ENCODE measurements at regions not wholly inside any gene's neighbourhood (a gene's known extent, or its start where the extent isn't known, plus 50 kb on each side); places are given as distances from the start of the nearest gene placed in this dataset.

- DNase-seq (ENCODE audit: low spot score) = no peak
- TF ChIP-seq CTCF (conservative IDR thresholded peaks at IDR 0.05; ENCODE audit: low read depth, low read length) = no peak
- no peak for TF ChIP-seq EZH2 (IDR thresholded peaks at IDR 0.05; ENCODE audit: borderline replicate concordance, low read depth, low read length, poor library complexity, severe bottlenecking)
- H3K4me1 ChIP-seq (ENCODE audit: insufficient read depth, low read length, poor library complexity, severe bottlenecking) = no peaks in the 10 kb centered on the region
- ChIA-PET POLR2A (ENCODE audit: low non-redundant PET) (no interaction called here), CTCF (no interaction called here)
- H3K27me3 ChIP-seq (replicated peaks; ENCODE audit: insufficient read depth, low read depth, low read length, poor library complexity) = no peaks in the 10 kb centered on the region
- BruUV-seq (replicated peaks) = no TSS peak
- no peak overlapping the region for H3K4me3 ChIP-seq (ENCODE audit: low read depth, low read length, poor library complexity, severe bottlenecking)
- intact Hi-C loops (cut with micrococcal nuclease; ENCODE audit: unreplicated experiment) = no loop called here
- no peak overlapping the region for H3K27ac ChIP-seq (ENCODE audit: low read depth, low read length, poor library complexity, severe bottlenecking)
- no peaks in the 10 kb centered on the region for H3K36me3 ChIP-seq (ENCODE audit: insufficient read depth, low read length, poor library complexity, severe bottlenecking)
- peaks cover 35% of the 10 kb centered on the region for H3K9me3 ChIP-seq (ENCODE audit: low read depth, low read length, poor library complexity, severe bottlenecking)
These were observed 84.3 kb upstream of the GRB10 start for GRCh38 chr7:50867034-50867356.

DNA sequence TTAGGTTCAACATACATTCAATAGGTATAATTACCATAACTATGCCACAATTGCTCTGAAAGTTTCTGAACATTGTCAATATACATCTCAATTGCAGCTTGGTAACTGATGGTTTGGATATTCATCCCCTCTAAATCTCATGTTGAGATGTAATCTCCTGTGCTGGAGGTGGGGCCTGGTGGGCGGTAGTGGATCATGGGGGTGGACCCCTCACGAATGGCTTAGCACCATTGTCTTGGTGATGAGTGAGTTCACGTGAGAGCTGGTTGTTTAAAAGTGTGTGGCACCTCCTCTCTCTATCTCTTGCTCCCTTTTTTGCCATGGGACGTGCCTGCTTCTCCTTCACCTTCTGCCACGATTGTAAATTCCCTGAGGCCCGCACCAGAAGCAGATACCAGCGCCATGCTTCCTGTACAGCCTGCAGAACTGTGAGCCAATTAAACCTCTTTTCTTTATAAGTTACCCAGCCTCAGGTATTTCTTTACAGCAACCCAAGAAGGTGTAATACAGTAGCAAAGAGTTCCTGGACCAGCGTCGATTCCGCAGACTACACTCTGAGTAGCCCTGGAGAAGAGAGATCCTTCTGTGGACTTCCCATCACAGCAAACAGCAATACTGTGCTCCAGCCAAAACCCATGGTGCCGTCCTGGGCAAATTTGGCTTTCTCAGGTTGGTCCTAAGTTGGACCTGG lies 83.8 kb upstream of the GRB10 start:
- ChIA-PET CTCF (no interaction called here), POLR2A (ENCODE audit: low non-redundant PET) (no interaction called here)
- H3K9me3 ChIP-seq (ENCODE audit: low read depth, low read length, poor library complexity, severe bottlenecking) = peaks cover 40% of the 10 kb centered on the region
- no TSS peak for BruUV-seq (replicated peaks)
- H3K36me3 ChIP-seq (ENCODE audit: insufficient read depth, low read length, poor library complexity, severe bottlenecking) = no peaks in the 10 kb centered on the region
- intact Hi-C loops (cut with micrococcal nuclease; ENCODE audit: unreplicated experiment) = no loop called here
- H3K27me3 ChIP-seq (replicated peaks; ENCODE audit: insufficient read depth, low read depth, low read length, poor library complexity) = no peaks in the 10 kb centered on the region
- no peaks in the 10 kb centered on the region for H3K4me1 ChIP-seq (ENCODE audit: insufficient read depth, low read length, poor library complexity, severe bottlenecking)
- TF ChIP-seq EZH2 (IDR thresholded peaks at IDR 0.05; ENCODE audit: borderline replicate concordance, low read depth, low read length, poor library complexity, severe bottlenecking) (no peak), CTCF (conservative IDR thresholded peaks at IDR 0.05; ENCODE audit: low read depth, low read length) (no peak)
- DNase-seq (ENCODE audit: low spot score) = no peak
- no peak overlapping the region for H3K4me3 ChIP-seq (ENCODE audit: low read depth, low read length, poor library complexity, severe bottlenecking)
- H3K27ac ChIP-seq (ENCODE audit: low read depth, low read length, poor library complexity, severe bottlenecking) = no peak overlapping the region

DNA sequence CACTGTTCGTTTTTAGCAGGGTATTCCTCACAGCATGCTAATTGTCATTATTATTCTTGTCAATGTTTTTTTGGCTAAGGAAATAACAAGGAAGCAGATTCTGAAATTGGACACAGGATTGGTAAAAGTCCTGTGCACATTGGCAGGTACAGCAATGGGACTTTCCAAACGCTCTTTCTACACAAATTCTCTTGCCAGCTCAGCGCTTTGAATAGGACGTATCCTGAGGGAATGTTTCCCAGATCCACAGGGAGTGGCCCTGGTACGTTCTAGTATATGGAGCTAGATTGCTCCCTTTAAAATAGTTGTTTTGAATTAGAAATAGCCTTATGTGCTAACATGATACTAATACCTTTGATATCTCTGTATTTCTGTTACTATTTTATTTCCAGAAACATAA lies 82.8 kb upstream of the GRB10 start:
- TF ChIP-seq EZH2 (IDR thresholded peaks at IDR 0.05; ENCODE audit: borderline replicate concordance, low read depth, low read length, poor library complexity, severe bottlenecking) (no peak), CTCF (conservative IDR thresholded peaks at IDR 0.05; ENCODE audit: low read depth, low read length) (no peak)
- POLR2A ChIA-PET (ENCODE audit: low non-redundant PET) = no interaction called here
- H3K27me3 ChIP-seq (replicated peaks; ENCODE audit: insufficient read depth, low read depth, low read length, poor library complexity) = no peaks in the 10 kb centered on the region
- no TSS peak for BruUV-seq (replicated peaks)
- CTCF ChIA-PET = no interaction called here
- DNase-seq (ENCODE audit: low spot score) = no peak
- no peaks in the 10 kb centered on the region for H3K36me3 ChIP-seq (ENCODE audit: insufficient read depth, low read length, poor library complexity, severe bottlenecking)
- peaks cover 36% of the 10 kb centered on the region for H3K9me3 ChIP-seq (ENCODE audit: low read depth, low read length, poor library complexity, severe bottlenecking)
- no peak overlapping the region for H3K27ac ChIP-seq (ENCODE audit: low read depth, low read length, poor library complexity, severe bottlenecking)
- intact Hi-C loops (cut with micrococcal nuclease; ENCODE audit: unreplicated experiment) = no loop called here
- H3K4me3 ChIP-seq (ENCODE audit: low read depth, low read length, poor library complexity, severe bottlenecking) = no peak overlapping the region
- no peaks in the 10 kb centered on the region for H3K4me1 ChIP-seq (ENCODE audit: insufficient read depth, low read length, poor library complexity, severe bottlenecking)
